ENCODE measurements at regions not wholly inside any gene's neighbourhood (a gene's known extent, or its start where the extent isn't known, plus 50 kb on each side); places are given as distances from the start of the nearest gene placed in this dataset.
"Not testable (repeated sequence)": the region's sequence is repeated elsewhere in the genome, so short reads cannot be mapped to it uniquely, and the experiment has no call there.

GRCh38 chr4:91838181-91838861 lies 465.4 kb upstream of the GRID2 start:
- no peak for DNase-seq

- DNase-seq: no peak
Measured at GRCh38 chr4:91840359-91840758, 463.4 kb upstream of the GRID2 start.

- DNase-seq: peak in 1 of 3 donors; percentile 14
Measured at GRCh38 chr4:91846233-91846632, 457.5 kb upstream of the GRID2 start.

- DNase-seq: no peak
Measured at GRCh38 chr4:91851456-91851855, 452.3 kb upstream of the GRID2 start.

GRCh38 chr4:91887926-91888325 lies 415.8 kb upstream of the GRID2 start:
- DNase-seq: no peak

- DNase-seq: not testable (repeated sequence)
Measured at GRCh38 chr4:91891217-91891616, 412.5 kb upstream of the GRID2 start.

- no peak for DNase-seq
Measured at GRCh38 chr4:91894006-91894405, 409.8 kb upstream of the GRID2 start.

GRCh38 chr4:91904556-91904955 lies 399.2 kb upstream of the GRID2 start:
- DNase-seq: no peak

GRCh38 chr4:91909963-91910362 lies 393.8 kb upstream of the GRID2 start:
- DNase-seq: no peak

- no peak for DNase-seq
Measured at GRCh38 chr4:91914176-91914804, 389.5 kb upstream of the GRID2 start.

- no peak for DNase-seq
Measured at GRCh38 chr4:91916219-91916618, 387.5 kb upstream of the GRID2 start.

GRCh38 chr4:91924625-91925024 lies 379.1 kb upstream of the GRID2 start:
- DNase-seq: no peak

GRCh38 chr4:91935217-91935616 lies 368.5 kb upstream of the GRID2 start:
- DNase-seq: no peak

- peak; percentile 17 to 36 (median 22) for DNase-seq
Measured at GRCh38 chr4:91936311-91936710, 367.5 kb upstream of the GRID2 start.

GRCh38 chr4:91957963-91958362 lies 345.8 kb upstream of the GRID2 start:
- no peak for DNase-seq

GRCh38 chr4:91958596-91958995 lies 345.2 kb upstream of the GRID2 start:
- DNase-seq: peak; percentile 36 to 71 (median 39)

- DNase-seq: no peak
Measured at GRCh38 chr4:91961504-91961903, 342.3 kb upstream of the GRID2 start.

- peak; percentile 11 to 60 (median 51) for DNase-seq
Measured at GRCh38 chr4:91963486-91963885, 340.3 kb upstream of the GRID2 start.

- DNase-seq: no peak
Measured at GRCh38 chr4:91965166-91965565, 338.6 kb upstream of the GRID2 start.

- no peak for DNase-seq
Measured at GRCh38 chr4:91973479-91974153, 330.1 kb upstream of the GRID2 start.

GRCh38 chr4:91984466-91984865 lies 319.3 kb upstream of the GRID2 start:
- no peak for DNase-seq

GRCh38 chr4:91989914-91990313 lies 313.9 kb upstream of the GRID2 start:
- no peak for DNase-seq

GRCh38 chr4:91990726-91991125 lies 313.0 kb upstream of the GRID2 start:
- no peak for DNase-seq
